ENCODE measurements at regions not wholly inside any gene's neighbourhood (a gene's known extent, or its start where the extent isn't known, plus 50 kb on each side); places are given as distances from the start of the nearest gene placed in this dataset.

DNA sequence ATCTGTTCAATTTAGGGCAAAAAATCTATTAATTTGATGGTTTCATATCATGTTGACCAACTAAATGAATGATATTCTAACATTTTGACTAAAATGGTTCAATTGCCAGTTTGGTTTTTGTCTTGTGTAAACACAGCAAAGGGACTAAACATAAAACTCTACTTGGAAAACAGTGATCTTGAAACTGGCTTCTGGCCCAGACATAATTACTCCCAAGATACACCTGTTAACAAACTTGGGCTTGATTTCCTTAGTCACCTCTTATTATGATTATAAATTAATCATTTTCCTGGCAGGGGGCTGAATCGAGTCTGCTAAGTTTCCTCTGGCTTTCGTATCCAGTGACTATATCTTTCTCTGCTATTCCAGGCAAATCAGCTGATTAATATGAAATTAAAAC lies 78.0 kb upstream of the OXGR1 start:
- TF ChIP-seq, protein P1, sequence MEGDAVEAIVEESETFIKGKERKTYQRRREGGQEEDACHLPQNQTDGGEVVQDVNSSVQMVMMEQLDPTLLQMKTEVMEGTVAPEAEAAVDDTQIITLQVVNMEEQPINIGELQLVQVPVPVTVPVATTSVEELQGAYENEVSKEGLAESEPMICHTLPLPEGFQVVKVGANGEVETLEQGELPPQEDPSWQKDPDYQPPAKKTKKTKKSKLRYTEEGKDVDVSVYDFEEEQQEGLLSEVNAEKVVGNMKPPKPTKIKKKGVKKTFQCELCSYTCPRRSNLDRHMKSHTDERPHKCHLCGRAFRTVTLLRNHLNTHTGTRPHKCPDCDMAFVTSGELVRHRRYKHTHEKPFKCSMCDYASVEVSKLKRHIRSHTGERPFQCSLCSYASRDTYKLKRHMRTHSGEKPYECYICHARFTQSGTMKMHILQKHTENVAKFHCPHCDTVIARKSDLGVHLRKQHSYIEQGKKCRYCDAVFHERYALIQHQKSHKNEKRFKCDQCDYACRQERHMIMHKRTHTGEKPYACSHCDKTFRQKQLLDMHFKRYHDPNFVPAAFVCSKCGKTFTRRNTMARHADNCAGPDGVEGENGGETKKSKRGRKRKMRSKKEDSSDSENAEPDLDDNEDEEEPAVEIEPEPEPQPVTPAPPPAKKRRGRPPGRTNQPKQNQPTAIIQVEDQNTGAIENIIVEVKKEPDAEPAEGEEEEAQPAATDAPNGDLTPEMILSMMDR (conservative IDR thresholded peaks at IDR 0.05), result no peak
- TF ChIP-seq EZH2 (IDR thresholded peaks at IDR 0.05; ENCODE audit: low read depth), result no peak

Measured in PC-9 (cell line).